ENCODE measurements at regions not wholly inside any gene's neighbourhood (a gene's known extent, or its start where the extent isn't known, plus 50 kb on each side); places are given as distances from the start of the nearest gene placed in this dataset.

DNA sequence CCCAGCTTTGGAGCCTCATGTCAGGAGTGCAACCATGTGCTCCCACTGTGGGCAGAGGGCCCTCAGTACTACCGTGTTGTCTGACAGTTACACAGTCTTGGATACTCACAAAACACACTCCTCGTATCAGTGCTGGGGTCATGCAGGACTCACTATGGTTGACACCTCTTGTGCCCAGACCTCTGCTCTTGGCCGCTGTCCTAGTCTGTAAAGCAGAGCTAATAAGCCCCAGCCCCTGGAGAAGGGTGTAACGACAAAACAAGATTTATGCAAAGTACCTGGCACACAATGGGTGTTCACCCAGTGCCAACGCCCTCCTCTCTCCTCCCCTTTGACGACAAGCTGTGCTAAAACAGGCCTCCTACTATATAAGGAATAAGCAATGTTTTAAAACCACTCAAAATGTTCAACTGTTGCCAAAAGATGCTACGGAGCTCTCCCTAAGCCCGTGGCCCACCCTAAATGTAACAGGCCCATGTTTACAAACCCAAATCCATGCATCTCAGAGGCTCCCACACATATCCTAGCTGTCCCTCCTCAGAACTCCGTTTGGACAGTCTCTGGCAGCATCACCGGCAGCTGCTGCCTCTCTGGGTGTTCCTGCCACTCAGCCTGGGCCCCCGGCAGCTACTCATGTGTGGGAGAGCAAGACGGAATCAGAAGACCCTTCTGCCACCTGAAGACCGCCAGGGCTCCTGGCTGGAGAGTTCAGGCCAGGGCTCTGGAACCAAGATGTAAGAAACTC is 65.8 kb downstream of the MRPL46 start:
- H3K9ac ChIP-seq (ENCODE audit: insufficient read depth, low read length, poor library complexity, severe bottlenecking): no peak overlapping the region

DNA sequence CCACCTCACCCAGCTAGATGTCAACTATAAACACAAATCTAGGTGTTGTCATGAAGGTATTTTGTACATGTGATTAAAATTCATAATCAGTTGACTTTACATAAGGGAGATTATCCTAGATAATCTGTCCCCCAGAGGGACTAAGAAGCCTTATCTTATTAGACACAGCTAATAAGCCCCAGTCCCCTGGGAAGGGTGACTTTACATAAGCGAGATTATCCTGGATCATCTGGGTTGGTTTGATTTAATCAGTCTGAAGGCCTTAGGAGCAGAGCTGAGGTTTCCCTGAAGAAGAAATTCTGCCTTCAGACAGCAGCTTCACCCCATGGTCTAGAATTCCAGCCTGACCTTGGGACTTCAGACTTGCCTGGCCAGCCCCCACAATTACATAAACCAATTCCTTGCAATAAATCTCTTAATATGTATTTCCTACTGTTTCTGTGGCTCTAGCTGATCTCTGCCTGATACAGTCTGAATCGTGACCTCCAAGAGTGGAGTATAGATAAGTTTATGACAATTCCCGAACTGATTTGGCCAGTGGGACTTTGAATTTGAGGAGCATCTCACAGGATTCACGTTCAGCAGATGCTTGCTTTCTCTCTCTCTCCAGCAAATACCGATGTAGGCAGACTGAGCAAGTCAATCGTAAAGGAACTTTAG is 66.5 kb downstream of the MRPL46 start:
- WGBS (ENCODE audit: insufficient coverage): 92% methylated on average over 5 of the region's 6 CpGs

More for the DNA sequence above, 65.8 kb downstream of the MRPL46 start:
- Mint-ChIP-seq H3K9me3 (peaks cover 0 to 9% (median 2%) of the 10 kb centered on the region in 7 donors), H3K27ac (peak overlapping the region in 1 of 7 donors; percentile 3), H3K36me3 (no peaks in the 10 kb centered on the region), H3K4me3 (no peak overlapping the region), H3K27me3 (ENCODE audit: low read depth in 3 of 3) (peaks cover 0 to 1% (median 0%) of the 10 kb centered on the region in 3 donors), H3K4me1 (peaks cover 8% of the 10 kb centered on the region)
- Histone ChIP-seq H3K9me3 (replicated peaks in 1 of 2; ENCODE audit: control insufficient read depth in 1 of 2, insufficient read depth in 1 of 2, low read length in 2 of 2) (peaks cover 0 to 3% of the 10 kb centered on the region in 2 donors), H3K4me2 (replicated peaks; ENCODE audit: extremely low read depth, low read length, poor library complexity, severe bottlenecking) (no peak overlapping the region), H3K79me2 (ENCODE audit: insufficient read depth, low read length) (no peaks in the 10 kb centered on the region), H2AFZ (ENCODE audit: insufficient read depth, low read depth, low read length, poor library complexity, severe bottlenecking) (no peak overlapping the region), H4K20me1 (ENCODE audit: insufficient read depth, low read length) (no peaks in the 10 kb centered on the region), H3K36me3 (replicated peaks in 1 of 2; ENCODE audit: control insufficient read depth in 1 of 2, insufficient read depth in 2 of 2, low read length in 2 of 2) (no peaks in the 10 kb centered on the region), H3K27ac (ENCODE audit: low read depth in 1 of 2, low read length in 2 of 2) (no peak overlapping the region), H3K27me3 (ENCODE audit: control insufficient read depth in 2 of 2, insufficient read depth in 2 of 2, low read length in 2 of 2) (no peaks in the 10 kb centered on the region), H3K4me1 (ENCODE audit: control insufficient read depth in 1 of 2, insufficient read depth in 2 of 2, low read length in 2 of 2) (no peaks in the 10 kb centered on the region), H3K4me3 (replicated peaks in 1 of 3; ENCODE audit: low read depth in 2 of 3, low read length in 3 of 3) (no peak overlapping the region)
- 55% methylated on average over 10 of the region's 13 CpGs for WGBS (ENCODE audit: insufficient coverage)
- TF ChIP-seq, protein P1, sequence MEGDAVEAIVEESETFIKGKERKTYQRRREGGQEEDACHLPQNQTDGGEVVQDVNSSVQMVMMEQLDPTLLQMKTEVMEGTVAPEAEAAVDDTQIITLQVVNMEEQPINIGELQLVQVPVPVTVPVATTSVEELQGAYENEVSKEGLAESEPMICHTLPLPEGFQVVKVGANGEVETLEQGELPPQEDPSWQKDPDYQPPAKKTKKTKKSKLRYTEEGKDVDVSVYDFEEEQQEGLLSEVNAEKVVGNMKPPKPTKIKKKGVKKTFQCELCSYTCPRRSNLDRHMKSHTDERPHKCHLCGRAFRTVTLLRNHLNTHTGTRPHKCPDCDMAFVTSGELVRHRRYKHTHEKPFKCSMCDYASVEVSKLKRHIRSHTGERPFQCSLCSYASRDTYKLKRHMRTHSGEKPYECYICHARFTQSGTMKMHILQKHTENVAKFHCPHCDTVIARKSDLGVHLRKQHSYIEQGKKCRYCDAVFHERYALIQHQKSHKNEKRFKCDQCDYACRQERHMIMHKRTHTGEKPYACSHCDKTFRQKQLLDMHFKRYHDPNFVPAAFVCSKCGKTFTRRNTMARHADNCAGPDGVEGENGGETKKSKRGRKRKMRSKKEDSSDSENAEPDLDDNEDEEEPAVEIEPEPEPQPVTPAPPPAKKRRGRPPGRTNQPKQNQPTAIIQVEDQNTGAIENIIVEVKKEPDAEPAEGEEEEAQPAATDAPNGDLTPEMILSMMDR (IDR thresholded peaks at IDR 0.05): no peak
- DNase-seq: no peak
- intact Hi-C loops (cut with micrococcal nuclease): no loop called here

More for the DNA sequence above, 66.5 kb downstream of the MRPL46 start:
- H3K9me3 Mint-ChIP-seq: peaks cover 0 to 9% (median 2%) of the 10 kb centered on the region in 7 donors
- Histone ChIP-seq H3K9me3 (replicated peaks in 1 of 2; ENCODE audit: control insufficient read depth in 1 of 2, insufficient read depth in 1 of 2, low read length in 2 of 2) (peaks cover 0 to 3% of the 10 kb centered on the region in 2 donors), H3K4me3 (replicated peaks in 1 of 3; ENCODE audit: low read depth in 2 of 3, low read length in 3 of 3) (no peak overlapping the region), H4K20me1 (ENCODE audit: insufficient read depth, low read length) (no peaks in the 10 kb centered on the region), H3K36me3 (replicated peaks in 1 of 2; ENCODE audit: control insufficient read depth in 1 of 2, insufficient read depth in 2 of 2, low read length in 2 of 2) (no peaks in the 10 kb centered on the region), H3K9ac (ENCODE audit: insufficient read depth, low read length, poor library complexity, severe bottlenecking) (no peak overlapping the region), H3K27me3 (ENCODE audit: control insufficient read depth in 2 of 2, insufficient read depth in 2 of 2, low read length in 2 of 2) (no peaks in the 10 kb centered on the region), H3K4me1 (ENCODE audit: control insufficient read depth in 1 of 2, insufficient read depth in 2 of 2, low read length in 2 of 2) (no peaks in the 10 kb centered on the region), H2AFZ (ENCODE audit: insufficient read depth, low read depth, low read length, poor library complexity, severe bottlenecking) (no peak overlapping the region), H3K4me2 (replicated peaks; ENCODE audit: extremely low read depth, low read length, poor library complexity, severe bottlenecking) (no peak overlapping the region), H3K79me2 (ENCODE audit: insufficient read depth, low read length) (no peaks in the 10 kb centered on the region), H3K27ac (ENCODE audit: low read depth in 1 of 2, low read length in 2 of 2) (no peak overlapping the region)
- H3K4me3 Mint-ChIP-seq: no peak overlapping the region
- H3K36me3 Mint-ChIP-seq: no peaks in the 10 kb centered on the region
- no peak for DNase-seq
- TF ChIP-seq, protein P1 (IDR thresholded peaks at IDR 0.05): no peak
- H3K4me1 Mint-ChIP-seq: peaks cover 8% of the 10 kb centered on the region
- peaks cover 0 to 1% (median 0%) of the 10 kb centered on the region in 3 donors for H3K27me3 Mint-ChIP-seq (ENCODE audit: low read depth in 3 of 3)
- H3K27ac Mint-ChIP-seq: no peak overlapping the region
- intact Hi-C loops (cut with micrococcal nuclease): no loop called here

Data from CD14-positive monocyte (primary cell).